ENCODE measurements at regions not wholly inside any gene's neighbourhood (a gene's known extent, or its start where the extent isn't known, plus 50 kb on each side); places are given as distances from the start of the nearest gene placed in this dataset.

GRCh38 chr1:244970744-244971551, 106.6 kb upstream of the HNRNPU start:
- Histone ChIP-seq H3K4me1 (ENCODE audit: control insufficient read depth in 3 of 3, insufficient read depth in 2 of 3, low read depth in 1 of 3, low read length in 2 of 3) (peaks cover 0 to 8% (median 0%) of the 10 kb centered on the region in 3 donors), H3K27ac (ENCODE audit: low read depth in 1 of 3, low read length in 2 of 3) (peak overlapping the region; percentile 99 to 100 (median 100)), H3K27me3 (ENCODE audit: control insufficient read depth in 3 of 3, insufficient read depth in 3 of 3, low read length in 3 of 3) (no peaks in the 10 kb centered on the region), H3K4me3 (ENCODE audit: low read depth in 1 of 3, low read length in 3 of 3) (peak overlapping the region; percentile 73 to 85 (median 82)), H3K9me3 (ENCODE audit: control insufficient read depth in 2 of 2, insufficient read depth in 1 of 2, low read depth in 1 of 2, low read length in 1 of 2) (no peaks in the 10 kb centered on the region), H3K36me3 (ENCODE audit: control insufficient read depth in 3 of 3, insufficient read depth in 2 of 3, low read depth in 1 of 3, low read length in 3 of 3) (no peaks in the 10 kb centered on the region)
- no peak for FAIRE-seq
- DNase-seq, result peak; percentile 97 to 98
- WGBS, 3 donors, result 0% methylated on average over 63 to 67 of the region's 67 CpGs

- WGBS, 3 donors, result 0 to 1% (median 1%) methylated on average over 16 to 49 of the region's 55 CpGs
Observed at GRCh38 chr1:244970236-244970743, 105.9 kb upstream of the HNRNPU start.

GRCh38 chr1:244969355-244970235, 105.3 kb upstream of the HNRNPU start:
- peak overlapping the region; percentile 99 to 100 (median 100) for H3K27ac ChIP-seq (ENCODE audit: low read depth in 1 of 3, low read length in 2 of 3)
- no peak for FAIRE-seq
- WGBS, 3 donors, result 2 to 3% (median 2%) methylated on average over 46 to 54 of the region's 54 CpGs
- peak overlapping the region; percentile 73 to 87 (median 82) for H3K4me3 ChIP-seq (ENCODE audit: low read depth in 1 of 3, low read length in 3 of 3)
- peak; percentile 79 to 91 for DNase-seq
- H3K4me1 ChIP-seq (ENCODE audit: control insufficient read depth in 3 of 3, insufficient read depth in 2 of 3, low read depth in 1 of 3, low read length in 2 of 3), result peaks cover 3 to 22% (median 3%) of the 10 kb centered on the region in 3 donors
- H3K9me3 ChIP-seq (ENCODE audit: control insufficient read depth in 2 of 2, insufficient read depth in 1 of 2, low read depth in 1 of 2, low read length in 1 of 2), result no peaks in the 10 kb centered on the region
- no peaks in the 10 kb centered on the region for H3K27me3 ChIP-seq (ENCODE audit: control insufficient read depth in 3 of 3, insufficient read depth in 3 of 3, low read length in 3 of 3)
- H3K36me3 ChIP-seq (ENCODE audit: control insufficient read depth in 3 of 3, insufficient read depth in 2 of 3, low read depth in 1 of 3, low read length in 3 of 3), result no peaks in the 10 kb centered on the region

More at GRCh38 chr1:244970236-244970743, 105.9 kb upstream of the HNRNPU start:
- peak overlapping the region; percentile 99 to 100 (median 100) for H3K27ac ChIP-seq (ENCODE audit: low read depth in 1 of 3, low read length in 2 of 3)
- no peak for FAIRE-seq
- no peaks in the 10 kb centered on the region for H3K9me3 ChIP-seq (ENCODE audit: control insufficient read depth in 2 of 2, insufficient read depth in 1 of 2, low read depth in 1 of 2, low read length in 1 of 2)
- peak; percentile 67 to 94 for DNase-seq
- H3K4me1 ChIP-seq (ENCODE audit: control insufficient read depth in 3 of 3, insufficient read depth in 2 of 3, low read depth in 1 of 3, low read length in 2 of 3), result peaks cover 0 to 15% (median 3%) of the 10 kb centered on the region in 3 donors
- H3K4me3 ChIP-seq (ENCODE audit: low read depth in 1 of 3, low read length in 3 of 3), result peak overlapping the region; percentile 73 to 87 (median 82)
- H3K36me3 ChIP-seq (ENCODE audit: control insufficient read depth in 3 of 3, insufficient read depth in 2 of 3, low read depth in 1 of 3, low read length in 3 of 3), result no peaks in the 10 kb centered on the region
- H3K27me3 ChIP-seq (ENCODE audit: control insufficient read depth in 3 of 3, insufficient read depth in 3 of 3, low read length in 3 of 3), result no peaks in the 10 kb centered on the region

GRCh38 chr1:244968881-244969280, 104.5 kb upstream of the HNRNPU start:
- Histone ChIP-seq H3K9me3 (ENCODE audit: control insufficient read depth in 2 of 2, insufficient read depth in 1 of 2, low read depth in 1 of 2, low read length in 1 of 2) (no peaks in the 10 kb centered on the region), H3K27me3 (ENCODE audit: control insufficient read depth in 3 of 3, insufficient read depth in 3 of 3, low read length in 3 of 3) (no peaks in the 10 kb centered on the region), H3K4me3 (ENCODE audit: low read depth in 1 of 3, low read length in 3 of 3) (no peak overlapping the region), H3K36me3 (ENCODE audit: control insufficient read depth in 3 of 3, insufficient read depth in 2 of 3, low read depth in 1 of 3, low read length in 3 of 3) (no peaks in the 10 kb centered on the region), H3K4me1 (ENCODE audit: control insufficient read depth in 3 of 3, insufficient read depth in 2 of 3, low read depth in 1 of 3, low read length in 2 of 3) (peaks cover 3 to 29% (median 8%) of the 10 kb centered on the region in 3 donors), H3K27ac (ENCODE audit: low read depth in 1 of 3, low read length in 2 of 3) (peak overlapping the region in 2 of 3 donors; percentile 91 to 100)
- FAIRE-seq, result no peak
- no peak for DNase-seq
- 32 to 39% (median 37%) methylated on average over 4 of the region's 4 CpGs for WGBS, 3 donors

- peak in 1 of 2 donors; percentile 15 for DNase-seq
- Histone ChIP-seq H3K4me1 (ENCODE audit: control insufficient read depth in 3 of 3, insufficient read depth in 2 of 3, low read depth in 1 of 3, low read length in 2 of 3) (peaks cover 3 to 33% (median 8%) of the 10 kb centered on the region in 3 donors), H3K4me3 (ENCODE audit: low read depth in 1 of 3, low read length in 3 of 3) (no peak overlapping the region), H3K9me3 (ENCODE audit: control insufficient read depth in 2 of 2, insufficient read depth in 1 of 2, low read depth in 1 of 2, low read length in 1 of 2) (no peaks in the 10 kb centered on the region), H3K36me3 (ENCODE audit: control insufficient read depth in 3 of 3, insufficient read depth in 2 of 3, low read depth in 1 of 3, low read length in 3 of 3) (no peaks in the 10 kb centered on the region), H3K27ac (ENCODE audit: low read depth in 1 of 3, low read length in 2 of 3) (peak overlapping the region in 2 of 3 donors; percentile 91 to 100), H3K27me3 (ENCODE audit: control insufficient read depth in 3 of 3, insufficient read depth in 3 of 3, low read length in 3 of 3) (no peaks in the 10 kb centered on the region)
- no peak for FAIRE-seq
- WGBS, 3 donors, result 65 to 83% (median 72%) methylated on average over 12 of the region's 12 CpGs
Observed at GRCh38 chr1:244968471-244968871, 104.1 kb upstream of the HNRNPU start.

GRCh38 chr1:244967159-244967558, 102.8 kb upstream of the HNRNPU start:
- no peaks in the 10 kb centered on the region for H3K9me3 ChIP-seq (ENCODE audit: control insufficient read depth in 2 of 2, insufficient read depth in 1 of 2, low read depth in 1 of 2, low read length in 1 of 2)
- H3K27me3 ChIP-seq (ENCODE audit: control insufficient read depth in 3 of 3, insufficient read depth in 3 of 3, low read length in 3 of 3), result no peaks in the 10 kb centered on the region
- FAIRE-seq (no peak), DNase-seq (no peak)
- no peak overlapping the region for H3K27ac ChIP-seq (ENCODE audit: low read depth in 1 of 3, low read length in 2 of 3)
- H3K4me3 ChIP-seq (ENCODE audit: low read depth in 1 of 3, low read length in 3 of 3), result no peak overlapping the region
- 92 to 97% (median 95%) methylated on average over 2 of the region's 2 CpGs for WGBS, 3 donors
- no peaks in the 10 kb centered on the region for H3K36me3 ChIP-seq (ENCODE audit: control insufficient read depth in 3 of 3, insufficient read depth in 2 of 3, low read depth in 1 of 3, low read length in 3 of 3)
- peaks cover 3 to 41% (median 8%) of the 10 kb centered on the region in 3 donors for H3K4me1 ChIP-seq (ENCODE audit: control insufficient read depth in 3 of 3, insufficient read depth in 2 of 3, low read depth in 1 of 3, low read length in 2 of 3)

GRCh38 chr1:244965185-244966030, 101.1 kb upstream of the HNRNPU start:
- peaks cover 3 to 41% (median 8%) of the 10 kb centered on the region in 3 donors for H3K4me1 ChIP-seq (ENCODE audit: control insufficient read depth in 3 of 3, insufficient read depth in 2 of 3, low read depth in 1 of 3, low read length in 2 of 3)
- H3K36me3 ChIP-seq (ENCODE audit: control insufficient read depth in 3 of 3, insufficient read depth in 2 of 3, low read depth in 1 of 3, low read length in 3 of 3), result no peaks in the 10 kb centered on the region
- WGBS, 3 donors, result 24 to 62% (median 46%) methylated on average over 8 of the region's 8 CpGs
- H3K4me3 ChIP-seq (ENCODE audit: low read depth in 1 of 3, low read length in 3 of 3), result no peak overlapping the region
- no peaks in the 10 kb centered on the region for H3K9me3 ChIP-seq (ENCODE audit: control insufficient read depth in 2 of 2, insufficient read depth in 1 of 2, low read depth in 1 of 2, low read length in 1 of 2)
- FAIRE-seq (no peak), DNase-seq (peak in 1 of 2 donors; percentile 39)
- no peaks in the 10 kb centered on the region for H3K27me3 ChIP-seq (ENCODE audit: control insufficient read depth in 3 of 3, insufficient read depth in 3 of 3, low read length in 3 of 3)
- H3K27ac ChIP-seq (ENCODE audit: low read depth in 1 of 3, low read length in 2 of 3), result peak overlapping the region in 2 of 3 donors; percentile 78 to 87

Measured in small intestine (tissue), 7 donors.